ENCODE measurements at regions not wholly inside any gene's neighbourhood (a gene's known extent, or its start where the extent isn't known, plus 50 kb on each side); places are given as distances from the start of the nearest gene placed in this dataset.
"Not testable (repeated sequence)": the region's sequence is repeated elsewhere in the genome, so short reads cannot be mapped to it uniquely, and the experiment has no call there.

DNA sequence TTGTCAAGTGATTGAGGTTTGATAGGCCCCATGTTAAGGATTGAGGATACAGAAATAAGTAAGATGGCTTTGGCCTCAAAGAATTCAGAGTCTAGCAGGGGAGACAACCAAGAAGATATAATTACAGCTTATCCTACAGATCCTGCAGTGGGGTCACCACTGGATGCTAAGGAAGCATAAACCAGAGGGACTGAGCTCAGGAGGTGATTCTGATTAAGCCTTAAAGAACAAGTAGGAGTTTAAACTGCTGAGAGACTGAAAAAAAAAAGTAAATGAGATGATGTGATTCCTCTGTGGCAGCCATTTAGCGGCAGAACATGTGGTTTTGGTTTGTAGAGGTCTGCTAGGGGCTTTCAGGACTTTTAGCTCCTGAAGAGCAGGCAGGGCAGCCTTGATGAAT, 72.1 kb upstream of the ROPN1 start:
- H3K9ac ChIP-seq (ENCODE audit: low read length): no peak overlapping the region
- no peaks in the 10 kb centered on the region for H4K20me1 ChIP-seq (ENCODE audit: insufficient read depth, low read length)
- no peaks in the 10 kb centered on the region for H3K9me2 ChIP-seq (replicated peaks; ENCODE audit: insufficient read depth, low read length)
- H3K9me3 ChIP-seq (replicated peaks; ENCODE audit: insufficient read depth, low read length): no peaks in the 10 kb centered on the region
- no peaks in the 10 kb centered on the region for H3K4me1 ChIP-seq (ENCODE audit: low read length)
- H3K27ac ChIP-seq (ENCODE audit: low read length): no peak overlapping the region
- DNase-seq: no peak
- no peak overlapping the region for H2AFZ ChIP-seq (ENCODE audit: low read length)
- TF ChIP-seq EZH2 (optimal IDR thresholded peaks at IDR 0.05; ENCODE audit: low read depth, low read length) (no peak), EZH2phosphoT487 (IDR thresholded peaks at IDR 0.05; ENCODE audit: low read length) (no peak), CTCF (IDR thresholded peaks at IDR 0.05; ENCODE audit: low read length) (no peak)
- no peak overlapping the region for H3K4me2 ChIP-seq (ENCODE audit: low read depth, low read length)
- H3K27me3 ChIP-seq (replicated peaks; ENCODE audit: insufficient read depth, low read length): no peaks in the 10 kb centered on the region
- H3K36me3 ChIP-seq (replicated peaks; ENCODE audit: insufficient read depth, low read length): no peaks in the 10 kb centered on the region
- no peak overlapping the region for H3K4me3 ChIP-seq (ENCODE audit: low read length)
- no peaks in the 10 kb centered on the region for H3K79me2 ChIP-seq (ENCODE audit: low read length)
- no peaks in the 10 kb centered on the region for H3F3A ChIP-seq (ENCODE audit: insufficient read depth, low read length)

DNA sequence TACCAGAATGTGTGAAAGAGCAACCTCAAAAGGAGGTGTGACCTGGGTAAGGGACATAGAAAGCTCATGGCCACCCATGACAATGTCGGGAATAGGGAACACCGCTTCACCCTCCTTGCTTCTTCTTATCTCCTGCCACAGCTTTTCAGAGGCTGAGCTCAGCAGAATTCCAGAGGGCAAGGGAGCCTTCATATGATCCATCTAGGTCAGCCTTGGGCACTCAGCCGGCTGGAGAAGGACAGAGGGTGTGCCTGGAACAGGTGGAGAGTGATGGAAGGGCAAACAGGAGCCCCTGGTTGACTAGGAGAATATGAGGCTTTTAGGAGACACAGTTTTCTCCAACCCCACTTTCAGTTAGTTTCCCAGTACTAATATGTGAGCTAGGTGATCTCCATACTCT, 74.6 kb upstream of the ROPN1 start:
- not testable (repeated sequence) for H3K4me2 ChIP-seq (ENCODE audit: low read depth, low read length); H3F3A ChIP-seq (ENCODE audit: insufficient read depth, low read length); DNase-seq

GRCh38 chr3:124069706-124070105, 77.8 kb upstream of the ROPN1 start:
- H3K36me3 ChIP-seq (replicated peaks; ENCODE audit: insufficient read depth, low read length); H3K9me3 ChIP-seq (replicated peaks; ENCODE audit: insufficient read depth, low read length); H3K4me2 ChIP-seq (ENCODE audit: low read depth, low read length); H3K9me2 ChIP-seq (replicated peaks; ENCODE audit: insufficient read depth, low read length); H3K4me3 ChIP-seq (ENCODE audit: low read length); H3K9ac ChIP-seq (ENCODE audit: low read length); H3K79me2 ChIP-seq (ENCODE audit: low read length); H3K4me1 ChIP-seq (ENCODE audit: low read length); H3F3A ChIP-seq (ENCODE audit: insufficient read depth, low read length); H3K27me3 ChIP-seq (replicated peaks; ENCODE audit: insufficient read depth, low read length); DNase-seq; H2AFZ ChIP-seq (ENCODE audit: low read length); H3K27ac ChIP-seq (ENCODE audit: low read length); H4K20me1 ChIP-seq (ENCODE audit: insufficient read depth, low read length): not testable (repeated sequence)

More for the DNA sequence above, 74.6 kb upstream of the ROPN1 start:
- H3K27me3 ChIP-seq (replicated peaks; ENCODE audit: insufficient read depth, low read length); H3K4me3 ChIP-seq (ENCODE audit: low read length); H3K27ac ChIP-seq (ENCODE audit: low read length); H3K79me2 ChIP-seq (ENCODE audit: low read length); H3K36me3 ChIP-seq (replicated peaks; ENCODE audit: insufficient read depth, low read length); H3K9ac ChIP-seq (ENCODE audit: low read length); H3K9me2 ChIP-seq (replicated peaks; ENCODE audit: insufficient read depth, low read length); H3K9me3 ChIP-seq (replicated peaks; ENCODE audit: insufficient read depth, low read length); H3K4me1 ChIP-seq (ENCODE audit: low read length); H4K20me1 ChIP-seq (ENCODE audit: insufficient read depth, low read length); H2AFZ ChIP-seq (ENCODE audit: low read length): not testable (repeated sequence)

DNA sequence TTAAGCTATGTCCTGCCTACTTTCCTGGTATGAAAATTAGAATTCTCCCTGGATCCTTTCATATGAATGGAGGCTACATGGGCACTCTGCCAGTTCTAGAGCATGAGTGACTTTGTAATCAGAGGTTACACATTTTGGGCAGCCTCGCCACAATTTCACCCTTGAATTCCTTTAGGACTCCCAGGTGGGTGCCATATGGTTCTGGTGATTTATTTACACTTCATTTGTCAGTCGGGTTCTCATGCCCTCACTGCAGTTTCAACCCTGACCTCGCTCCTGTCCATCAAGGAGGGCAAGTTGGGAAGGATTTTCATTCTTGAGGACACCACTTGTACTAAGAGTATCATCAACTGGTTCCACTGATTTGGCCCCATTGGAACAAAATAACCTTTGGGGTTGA, 83.2 kb upstream of the ROPN1 start:
- not testable (repeated sequence) for H3K9me2 ChIP-seq (replicated peaks; ENCODE audit: insufficient read depth, low read length); H3K9ac ChIP-seq (ENCODE audit: low read length); H3K9me3 ChIP-seq (replicated peaks; ENCODE audit: insufficient read depth, low read length); H3K79me2 ChIP-seq (ENCODE audit: low read length); H2AFZ ChIP-seq (ENCODE audit: low read length); H3K4me3 ChIP-seq (ENCODE audit: low read length); H3K4me1 ChIP-seq (ENCODE audit: low read length); H3K4me2 ChIP-seq (ENCODE audit: low read depth, low read length); DNase-seq; H3F3A ChIP-seq (ENCODE audit: insufficient read depth, low read length); H3K27ac ChIP-seq (ENCODE audit: low read length); H3K36me3 ChIP-seq (replicated peaks; ENCODE audit: insufficient read depth, low read length); H3K27me3 ChIP-seq (replicated peaks; ENCODE audit: insufficient read depth, low read length); H4K20me1 ChIP-seq (ENCODE audit: insufficient read depth, low read length)

DNA sequence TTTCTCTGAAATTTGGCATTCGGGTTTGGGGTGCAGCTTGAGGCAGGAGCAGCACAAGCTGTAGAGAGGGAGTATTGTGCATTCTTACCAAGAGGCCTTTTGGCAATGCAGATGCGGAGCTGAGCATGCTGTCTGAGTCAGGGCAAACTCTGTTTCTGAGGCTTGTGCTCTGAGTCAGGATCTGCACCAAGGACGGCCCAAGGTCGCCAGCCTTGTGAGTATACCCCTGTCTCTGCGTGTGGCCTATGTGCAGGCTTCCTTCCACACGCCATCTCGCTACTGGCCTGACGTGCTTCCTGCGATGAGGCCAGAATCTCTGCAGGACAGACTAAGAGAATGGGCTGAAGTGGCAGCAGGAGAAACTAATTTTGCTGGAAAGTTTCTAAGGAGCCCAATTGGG, 83.8 kb upstream of the ROPN1 start:
- Histone ChIP-seq H3K9me3 (replicated peaks; ENCODE audit: insufficient read depth, low read length) (no peaks in the 10 kb centered on the region), H3K36me3 (replicated peaks; ENCODE audit: insufficient read depth, low read length) (no peaks in the 10 kb centered on the region), H3F3A (ENCODE audit: insufficient read depth, low read length) (no peaks in the 10 kb centered on the region), H2AFZ (ENCODE audit: low read length) (no peak overlapping the region), H3K27ac (ENCODE audit: low read length) (no peak overlapping the region), H3K4me2 (ENCODE audit: low read depth, low read length) (no peak overlapping the region), H3K9me2 (replicated peaks; ENCODE audit: insufficient read depth, low read length) (no peaks in the 10 kb centered on the region), H3K4me3 (ENCODE audit: low read length) (no peak overlapping the region), H3K79me2 (ENCODE audit: low read length) (no peaks in the 10 kb centered on the region), H3K27me3 (replicated peaks; ENCODE audit: insufficient read depth, low read length) (no peaks in the 10 kb centered on the region), H4K20me1 (ENCODE audit: insufficient read depth, low read length) (no peaks in the 10 kb centered on the region), H3K4me1 (ENCODE audit: low read length) (no peaks in the 10 kb centered on the region), H3K9ac (ENCODE audit: low read length) (no peak overlapping the region)
- DNase-seq: no peak
- TF ChIP-seq CTCF (IDR thresholded peaks at IDR 0.05; ENCODE audit: low read length) (no peak), EZH2phosphoT487 (IDR thresholded peaks at IDR 0.05; ENCODE audit: low read length) (no peak), EZH2 (optimal IDR thresholded peaks at IDR 0.05; ENCODE audit: low read depth, low read length) (no peak)
